ENCODE measurements at regions not wholly inside any gene's neighbourhood (a gene's known extent, or its start where the extent isn't known, plus 50 kb on each side); places are given as distances from the start of the nearest gene placed in this dataset.

GRCh38 chr7:49513911-49514310, 259.5 kb upstream of the VWC2 start:
- TF ChIP-seq CTCF (IDR thresholded peaks at IDR 0.05; ENCODE audit: insufficient read depth, low read length, poor library complexity, severe bottlenecking) = no peak
- no peak for DNase-seq (ENCODE audit: low read depth)
- Histone ChIP-seq H3K4me3 (ENCODE audit: low read depth, low read length) (no peak overlapping the region), H3K36me3 (ENCODE audit: control insufficient read depth, insufficient read depth, low read length) (no peaks in the 10 kb centered on the region), H3K27me3 (ENCODE audit: control insufficient read depth, insufficient read depth, low read length) (no peaks in the 10 kb centered on the region)

GRCh38 chr7:49520951-49521350, 252.5 kb upstream of the VWC2 start:
- Histone ChIP-seq H3K27me3 (ENCODE audit: control insufficient read depth, insufficient read depth, low read length) (no peaks in the 10 kb centered on the region), H3K4me3 (ENCODE audit: low read depth, low read length) (no peak overlapping the region), H3K36me3 (ENCODE audit: control insufficient read depth, insufficient read depth, low read length) (no peaks in the 10 kb centered on the region)
- DNase-seq (ENCODE audit: low read depth) = no peak
- TF ChIP-seq CTCF (IDR thresholded peaks at IDR 0.05; ENCODE audit: insufficient read depth, low read length, poor library complexity, severe bottlenecking) = no peak

- no peak for DNase-seq (ENCODE audit: low read depth)
These were observed 251.3 kb upstream of the VWC2 start for GRCh38 chr7:49522111-49522510.

GRCh38 chr7:49523870-49524269, 249.6 kb upstream of the VWC2 start:
- no peaks in the 10 kb centered on the region for H3K36me3 ChIP-seq (ENCODE audit: control insufficient read depth, insufficient read depth, low read length)
- no peak for TF ChIP-seq CTCF (IDR thresholded peaks at IDR 0.05; ENCODE audit: insufficient read depth, low read length, poor library complexity, severe bottlenecking)
- H3K4me3 ChIP-seq (ENCODE audit: low read depth, low read length) = no peak overlapping the region
- H3K27me3 ChIP-seq (ENCODE audit: control insufficient read depth, insufficient read depth, low read length) = no peaks in the 10 kb centered on the region
- DNase-seq (ENCODE audit: low read depth) = no peak

More at GRCh38 chr7:49522111-49522510, 251.3 kb upstream of the VWC2 start:
- Histone ChIP-seq H3K27me3 (ENCODE audit: control insufficient read depth, insufficient read depth, low read length) (no peaks in the 10 kb centered on the region), H3K36me3 (ENCODE audit: control insufficient read depth, insufficient read depth, low read length) (no peaks in the 10 kb centered on the region), H3K4me3 (ENCODE audit: low read depth, low read length) (no peak overlapping the region)
- no peak for TF ChIP-seq CTCF (IDR thresholded peaks at IDR 0.05; ENCODE audit: insufficient read depth, low read length, poor library complexity, severe bottlenecking)

- DNase-seq (ENCODE audit: low read depth) = no peak
- Histone ChIP-seq H3K36me3 (ENCODE audit: control insufficient read depth, insufficient read depth, low read length) (no peaks in the 10 kb centered on the region), H3K4me3 (ENCODE audit: low read depth, low read length) (no peak overlapping the region), H3K27me3 (ENCODE audit: control insufficient read depth, insufficient read depth, low read length) (no peaks in the 10 kb centered on the region)
- TF ChIP-seq CTCF (IDR thresholded peaks at IDR 0.05; ENCODE audit: insufficient read depth, low read length, poor library complexity, severe bottlenecking) = no peak
These were observed 246.3 kb upstream of the VWC2 start for GRCh38 chr7:49527182-49527581.

- no peak for DNase-seq (ENCODE audit: low read depth)
- H3K27me3 ChIP-seq (ENCODE audit: control insufficient read depth, insufficient read depth, low read length) = no peaks in the 10 kb centered on the region
- H3K4me3 ChIP-seq (ENCODE audit: low read depth, low read length) = no peak overlapping the region
- TF ChIP-seq CTCF (IDR thresholded peaks at IDR 0.05; ENCODE audit: insufficient read depth, low read length, poor library complexity, severe bottlenecking) = no peak
- no peaks in the 10 kb centered on the region for H3K36me3 ChIP-seq (ENCODE audit: control insufficient read depth, insufficient read depth, low read length)
These were observed 243.0 kb upstream of the VWC2 start for GRCh38 chr7:49530481-49530880.

All from kidney epithelial cell (primary cell).